GM04503 (cell line): ENCODE measurements at regions not wholly inside any gene's neighbourhood (a gene's known extent, or its start where the extent isn't known, plus 50 kb on each side); places are given as distances from the start of the nearest gene placed in this dataset.
"Not testable (repeated sequence)": the region's sequence is repeated elsewhere in the genome, so short reads cannot be mapped to it uniquely, and the experiment has no call there.

ENCODE experiments used
- DNase-seq: peaks from one replicate; pipeline ENCODE4 v3.0.0-alpha.2; 2012; ENCODE audit warnings: low read depth

GRCh38 chr7:76924756-76925155 is 107.4 kb downstream of the SPDYE17 start:
- DNase-seq = not testable (repeated sequence)

- DNase-seq = not testable (repeated sequence)
Observed at GRCh38 chr7:76918619-76919018, 113.5 kb downstream of the SPDYE17 start.

- DNase-seq = not testable (repeated sequence)
Observed at GRCh38 chr7:76914361-76914760, 117.8 kb downstream of the SPDYE17 start.

GRCh38 chr7:76912011-76912814 is 119.9 kb downstream of the SPDYE17 start:
- DNase-seq = not testable (repeated sequence)

- DNase-seq = not testable (repeated sequence)
Observed at GRCh38 chr7:76904688-76905087, 127.5 kb downstream of the SPDYE17 start.

DNA sequence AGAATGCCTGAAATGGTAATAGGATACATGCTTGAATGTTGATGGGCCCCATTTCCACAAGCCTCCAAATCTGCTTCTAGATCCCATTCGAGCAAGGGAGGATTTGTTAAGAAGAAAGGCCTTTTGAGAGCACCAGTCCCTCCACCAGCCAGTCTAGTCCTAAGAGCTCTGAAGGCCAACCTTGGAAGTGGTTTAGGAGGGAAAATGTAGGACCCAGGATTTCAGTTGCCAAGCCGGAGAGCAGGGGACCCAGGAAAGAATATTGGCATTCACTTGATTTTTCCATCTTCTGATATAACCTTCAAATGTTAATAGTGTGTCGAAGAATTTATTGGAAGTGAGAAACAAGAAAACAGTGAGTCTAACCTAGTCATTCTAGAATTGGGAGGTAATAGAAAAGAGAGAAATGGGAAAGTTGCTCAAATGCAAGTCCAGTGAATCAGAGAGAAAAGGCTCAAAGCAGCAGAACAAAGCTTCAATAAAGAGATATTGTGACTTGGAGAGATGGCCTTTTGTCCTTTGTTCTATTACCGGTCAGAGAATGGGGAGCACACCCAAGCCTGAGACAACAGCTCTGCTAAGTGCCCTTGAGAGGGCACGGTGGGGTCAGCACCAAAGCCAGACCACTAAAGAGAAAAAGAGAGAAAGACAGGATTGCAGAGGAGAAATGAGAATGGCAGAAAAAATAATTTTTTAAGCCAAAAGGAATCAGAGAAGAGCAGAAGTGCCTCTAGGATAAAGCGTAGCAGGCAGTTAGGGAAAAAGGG is 130.0 kb downstream of the SPDYE17 start:
- DNase-seq = not testable (repeated sequence)

DNA sequence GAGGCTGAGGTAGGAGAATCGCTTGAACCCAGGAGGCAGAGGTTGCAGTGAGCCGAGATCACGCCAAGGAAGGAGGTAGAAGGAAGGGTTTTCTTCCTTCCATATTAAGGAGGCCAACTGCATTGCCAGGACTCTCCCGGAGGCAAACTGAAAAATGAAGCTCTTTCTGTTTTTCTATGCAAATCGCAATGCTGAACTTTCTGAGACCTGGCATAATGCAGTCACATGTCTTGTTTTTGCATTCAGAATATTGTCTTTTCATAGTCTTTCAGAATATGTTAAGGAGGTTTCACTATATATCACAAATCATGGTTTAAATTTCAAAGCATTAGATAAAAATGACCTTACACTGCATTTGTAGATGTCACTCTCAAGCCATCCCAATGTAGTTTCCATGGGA is 133.4 kb downstream of the SPDYE17 start:
- DNase-seq = not testable (repeated sequence)

- not testable (repeated sequence) for DNase-seq
Observed at GRCh38 chr7:76897007-76897406, 135.2 kb downstream of the SPDYE17 start.

DNA sequence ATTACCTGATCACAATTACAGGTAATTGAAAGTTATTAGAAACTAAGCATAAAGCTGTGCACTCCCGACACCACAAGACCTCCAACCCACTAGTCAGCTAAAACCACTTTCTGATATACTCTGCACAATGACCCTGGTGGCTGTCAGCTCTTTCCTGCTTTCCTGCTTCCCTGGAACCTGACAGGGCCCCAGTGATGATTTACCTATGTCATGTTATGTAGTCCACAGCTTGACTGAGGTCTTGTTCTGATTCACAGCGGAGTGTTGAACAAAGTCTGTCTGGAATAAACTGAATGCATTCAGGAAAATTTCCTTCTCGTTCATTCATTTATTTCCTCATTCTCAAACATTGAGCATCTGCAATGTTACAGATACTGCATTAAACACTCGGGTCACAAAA is 136.5 kb downstream of the SPDYE17 start:
- DNase-seq = not testable (repeated sequence)

GRCh38 chr7:76891771-76892170 is 140.4 kb downstream of the SPDYE17 start:
- DNase-seq = peak; percentile 12

- DNase-seq = not testable (repeated sequence)
Observed at GRCh38 chr7:76879733-76880288, 152.3 kb downstream of the SPDYE17 start.

DNA sequence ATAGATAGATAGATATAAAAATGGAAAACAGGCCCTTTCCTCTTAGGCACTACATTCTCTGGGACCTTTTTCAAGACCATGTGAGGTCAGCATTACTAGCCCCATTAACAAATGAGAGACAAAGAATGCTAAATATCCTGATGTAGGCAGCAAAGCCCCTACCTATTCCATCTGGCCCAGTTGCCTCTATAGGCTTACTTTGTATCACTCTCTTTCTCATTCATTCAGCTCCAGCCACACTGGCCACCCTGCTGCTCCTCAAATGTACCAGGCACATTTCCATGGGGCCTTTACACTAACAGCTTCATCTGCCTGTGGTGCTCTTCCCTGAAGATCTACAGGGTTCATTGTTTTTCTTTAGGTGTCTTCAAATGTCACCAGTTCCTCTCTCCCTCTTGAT is 156.4 kb downstream of the SPDYE17 start:
- DNase-seq = not testable (repeated sequence)

GRCh38 chr7:76870504-76870808 is 161.7 kb downstream of the SPDYE17 start:
- not testable (repeated sequence) for DNase-seq

- not testable (repeated sequence) for DNase-seq
Observed at GRCh38 chr7:76867364-76867889, 164.7 kb downstream of the SPDYE17 start.

GRCh38 chr7:76863150-76863773 is 168.9 kb downstream of the SPDYE17 start:
- DNase-seq = not testable (repeated sequence)

- DNase-seq = not testable (repeated sequence)
Observed at GRCh38 chr7:76862241-76862640, 169.9 kb downstream of the SPDYE17 start.

- DNase-seq = not testable (repeated sequence)
Observed at GRCh38 chr7:76859933-76860332, 172.2 kb downstream of the SPDYE17 start.

DNA sequence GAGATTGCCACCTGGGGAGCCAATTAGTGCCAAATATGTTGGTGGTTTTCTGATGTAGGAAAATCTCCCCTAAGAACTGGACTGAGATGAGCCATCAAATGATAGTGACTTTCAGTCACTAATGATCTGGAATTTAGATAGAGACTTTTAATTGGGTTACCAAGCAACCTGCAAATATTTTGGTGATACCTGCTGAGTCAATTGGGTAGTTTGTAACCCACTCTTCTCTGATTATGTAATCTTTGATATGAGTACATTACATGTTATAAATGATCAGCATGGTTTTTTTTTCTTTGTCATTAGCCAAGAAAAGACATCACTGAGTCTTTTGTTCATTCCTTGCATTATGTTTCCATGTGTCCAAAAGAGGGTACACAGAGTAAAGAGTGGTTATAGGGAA is 177.5 kb downstream of the SPDYE17 start:
- DNase-seq = not testable (repeated sequence)

DNA sequence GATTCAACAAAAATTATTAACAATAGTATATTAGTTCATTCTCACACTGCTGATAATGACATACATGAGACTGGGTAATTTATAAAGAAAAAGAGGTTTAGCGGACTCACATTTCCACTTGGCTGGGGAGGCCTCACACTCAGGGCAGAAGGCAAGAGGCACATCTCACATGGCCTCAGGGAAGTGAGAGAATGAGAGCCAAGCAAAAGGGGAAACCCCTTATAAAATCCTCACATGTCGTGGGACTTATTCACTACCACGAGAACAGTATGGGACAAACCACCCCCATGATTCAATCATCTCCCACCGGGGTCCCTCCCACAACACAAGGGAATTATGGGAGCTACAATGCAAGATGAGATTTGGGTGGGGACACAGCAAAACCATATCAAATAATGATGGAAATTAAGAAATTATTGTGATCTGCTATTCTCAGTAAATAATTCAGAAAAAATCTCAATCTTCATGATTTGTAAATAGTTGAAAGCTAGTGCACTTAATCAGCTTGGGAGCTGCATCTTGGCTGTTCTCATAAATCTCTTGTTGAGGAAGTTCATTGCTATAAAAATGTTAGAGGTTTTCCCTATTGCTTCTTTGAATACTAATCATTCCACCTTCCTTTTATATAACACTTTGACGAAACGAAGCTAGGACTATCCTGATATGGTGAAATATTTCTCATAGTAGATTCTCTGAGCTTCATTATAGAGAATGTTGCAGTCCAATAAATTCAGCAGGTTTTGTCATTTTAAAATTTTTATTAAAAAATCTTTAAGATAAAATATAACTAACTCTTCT is 179.2 kb downstream of the SPDYE17 start:
- DNase-seq = not testable (repeated sequence)

DNA sequence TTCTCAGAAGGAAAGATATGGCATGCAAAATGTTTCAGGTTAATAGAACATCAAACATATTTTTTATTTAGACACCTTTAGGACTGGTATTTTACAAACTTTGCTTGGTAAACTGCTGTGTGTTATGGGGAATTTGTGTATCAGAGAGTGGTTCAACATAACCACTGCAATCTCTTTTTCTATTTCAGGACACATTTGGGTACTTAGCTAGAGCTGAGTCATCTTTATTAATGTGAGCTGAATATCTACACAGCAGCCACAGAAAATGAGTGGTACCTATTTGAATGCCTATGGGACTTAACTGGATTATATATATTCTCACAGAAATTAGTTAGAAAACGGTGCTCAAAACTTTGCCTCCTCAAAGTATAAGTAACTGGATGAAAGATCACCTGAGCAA is 179.8 kb downstream of the SPDYE17 start:
- DNase-seq = not testable (repeated sequence)

- DNase-seq = not testable (repeated sequence)
Observed at GRCh38 chr7:76851617-76852016, 180.5 kb downstream of the SPDYE17 start.
